Liver (tissue), 8 donors: ENCODE measurements at regions not wholly inside any gene's neighbourhood (a gene's known extent, or its start where the extent isn't known, plus 50 kb on each side); places are given as distances from the start of the nearest gene placed in this dataset.

Source experiments
- DNase-seq: peaks from one replicate; pipeline ENCODE4 v3.0.0-alpha.2; 2017; ENCODE audit warnings: low spot score
- H3K27ac ChIP-seq, 2 donors: one replicate each; pipeline ENCODE4 v1.7.0; 2013; ENCODE audit warnings: inconsistent platforms in 2 of 2, low read length in 2 of 2, control low read depth in 1 of 2, low read depth in 1 of 2, mild to moderate bottlenecking in 1 of 2
- H3K27me3 ChIP-seq, 4 donors: one replicate each; pipeline versions ENCODE4 v1.6.1 to v1.7.0; 2013; ENCODE audit warnings: low read length in 3 of 4, inconsistent platforms in 1 of 4, mild to moderate bottlenecking in 1 of 4, moderate library complexity in 1 of 4; ENCODE audit not compliant: control insufficient read depth in 4 of 4, insufficient read depth in 4 of 4
- H3K36me3 ChIP-seq, 4 donors: one replicate each; pipeline versions ENCODE4 v1.6.1 to v1.7.0; 2013; ENCODE audit warnings: low read length in 3 of 4, mild to moderate bottlenecking in 3 of 4, low read depth in 1 of 4, moderate library complexity in 1 of 4; ENCODE audit not compliant: control insufficient read depth in 4 of 4, insufficient read depth in 3 of 4
- H3K4me1 ChIP-seq, 4 donors: one replicate each; pipeline versions ENCODE4 v1.6.1 to v1.7.0; 2013; ENCODE audit warnings: low read length in 3 of 4, mild to moderate bottlenecking in 3 of 4, moderate library complexity in 1 of 4; ENCODE audit not compliant: control insufficient read depth in 4 of 4, insufficient read depth in 4 of 4
- H3K4me3 ChIP-seq, 3 donors: one replicate each; pipeline versions ENCODE4 v1.6.1 to v1.7.0; 2013; ENCODE audit warnings: low read length in 3 of 3, control low read depth in 1 of 3, low read depth in 1 of 3, mild to moderate bottlenecking in 1 of 3
- H3K9ac ChIP-seq, 2 donors: one replicate each; pipeline ENCODE4 v1.7.0; 2013; ENCODE audit warnings: low read length in 2 of 2, mild to moderate bottlenecking in 2 of 2, moderate library complexity in 2 of 2, control low read depth in 1 of 2, low read depth in 1 of 2
- H3K9me3 ChIP-seq, 4 donors: one replicate each; pipeline versions ENCODE4 v1.6.1 to v1.7.0; 2013; ENCODE audit warnings: low read length in 3 of 4; ENCODE audit not compliant: control insufficient read depth in 4 of 4
- EGR1 ChIP-seq, 2 donors: IDR thresholded peaks; 2 replicates each; pipeline ENCODE4 v1.6.1; 2016 to 2018; ENCODE audit warnings: antibody characterized with exemption in 2 of 2, low read depth in 2 of 2
- FOXA1 ChIP-seq: IDR thresholded peaks from 2 replicates; pipeline ENCODE4 v1.6.1; 2016; ENCODE audit warnings: antibody characterized with exemption
- FOXA2 ChIP-seq: IDR thresholded peaks from 2 replicates; pipeline ENCODE4 v1.6.1; 2016; ENCODE audit warnings: antibody characterized with exemption
- GABPA ChIP-seq, 2 donors: IDR thresholded peaks in 1 of 2; conservative IDR thresholded peaks in 1 of 2; 2 replicates each; pipeline ENCODE4 v1.6.1; 2016; ENCODE audit warnings: antibody characterized with exemption in 2 of 2, mild to moderate bottlenecking in 1 of 2, moderate library complexity in 1 of 2
- HNF4A ChIP-seq, 2 donors: conservative IDR thresholded peaks; 2 replicates each; pipeline ENCODE4 v1.6.1; 2016; ENCODE audit warnings: antibody characterized with exemption in 2 of 2, mild to moderate bottlenecking in 2 of 2
- HNF4G ChIP-seq: IDR thresholded peaks from 2 replicates; pipeline ENCODE4 v1.6.1; 2016; ENCODE audit warnings: antibody characterized with exemption
- JUND ChIP-seq, 2 donors: IDR thresholded peaks; 2 replicates each; pipeline ENCODE4 v1.6.1; 2016; ENCODE audit warnings: antibody characterized with exemption in 2 of 2
- NR2F2 ChIP-seq: IDR thresholded peaks from 2 replicates; pipeline ENCODE4 v1.6.1; 2016; ENCODE audit warnings: antibody characterized with exemption
- RAD21 ChIP-seq, 2 donors: IDR thresholded peaks; 2 replicates each; pipeline ENCODE4 v1.6.1; 2016; ENCODE audit warnings: antibody characterized with exemption in 2 of 2, mild to moderate bottlenecking in 2 of 2
- RXRA ChIP-seq, 2 donors: IDR thresholded peaks; 2 replicates each; pipeline ENCODE4 v1.6.1; 2017 to 2018; ENCODE audit warnings: antibody characterized with exemption in 2 of 2, mild to moderate bottlenecking in 1 of 2
- SP1 ChIP-seq: IDR thresholded peaks from 2 replicates; pipeline ENCODE4 v1.6.1; 2018; ENCODE audit warnings: antibody characterized with exemption, mild to moderate bottlenecking
- TAF1 ChIP-seq: conservative IDR thresholded peaks from 2 replicates; pipeline ENCODE4 v1.6.1; 2016; ENCODE audit warnings: antibody characterized with exemption, mild to moderate bottlenecking
- YY1 ChIP-seq: IDR thresholded peaks from 2 replicates; pipeline ENCODE4 v1.6.1; 2016; ENCODE audit warnings: antibody characterized with exemption, mild to moderate bottlenecking
- WGBS: extraction: QIAGEN DNeasy Blood & Tissue Kit; methylation state at CpG from one replicate; pipeline ENCODE4 v1.1.7; 2013; 5-methylcytosine and 5-hydroxymethylcytosine counted together
- TF ChIP-seq, protein P1 (sequence below): fragments of 150-350 bp; IDR thresholded peaks from 2 replicates; pipeline ENCODE4 v1.5.1; 2017; ENCODE audit warnings: improper control_type of control experiment, low read depth, low read length; ENCODE audit not compliant: missing input control
- TF ChIP-seq, protein P2 (sequence below): IDR thresholded peaks from 2 replicates; pipeline ENCODE4 v1.6.1; 2016; ENCODE audit warnings: antibody characterized with exemption
- TF ChIP-seq, protein P3 (sequence below): IDR thresholded peaks from 2 replicates; pipeline ENCODE4 v1.6.1; 2016; ENCODE audit warnings: antibody characterized with exemption
- TF ChIP-seq, protein P4 (sequence below): IDR thresholded peaks from 2 replicates; pipeline ENCODE4 v1.6.1; 2016; ENCODE audit warnings: antibody characterized with exemption, mild to moderate bottlenecking
- TF ChIP-seq, protein P5 (sequence below): IDR thresholded peaks from 2 replicates; pipeline ENCODE4 v1.6.1; 2016; ENCODE audit warnings: antibody characterized with exemption
- donor health status: healthy.
- donor health status: healthy.
- donor health status: healthy.
- donor health status: healthy.
- donor health status: healthy.

DNA sequence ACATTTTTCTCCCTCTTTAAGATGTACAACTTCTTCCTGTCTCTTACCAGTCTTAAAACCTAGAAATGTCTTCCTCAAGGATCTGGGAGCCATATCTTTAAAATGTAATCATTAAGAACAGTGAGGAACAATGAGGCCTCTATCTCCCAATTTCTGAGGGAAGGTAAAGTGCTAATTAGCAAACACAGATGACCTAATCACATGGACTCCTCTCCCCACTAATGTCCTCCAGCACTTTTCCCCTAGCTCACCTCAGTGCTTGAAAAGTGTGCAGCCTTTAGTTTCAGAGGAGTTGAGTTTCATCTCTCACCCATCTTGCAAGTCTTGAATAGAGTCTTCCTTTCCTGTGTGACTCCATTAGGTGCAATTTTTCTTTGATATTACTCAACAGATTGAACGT, 771.0 kb downstream of the PDCD6IP start (continued):
- TF ChIP-seq, protein P1, sequence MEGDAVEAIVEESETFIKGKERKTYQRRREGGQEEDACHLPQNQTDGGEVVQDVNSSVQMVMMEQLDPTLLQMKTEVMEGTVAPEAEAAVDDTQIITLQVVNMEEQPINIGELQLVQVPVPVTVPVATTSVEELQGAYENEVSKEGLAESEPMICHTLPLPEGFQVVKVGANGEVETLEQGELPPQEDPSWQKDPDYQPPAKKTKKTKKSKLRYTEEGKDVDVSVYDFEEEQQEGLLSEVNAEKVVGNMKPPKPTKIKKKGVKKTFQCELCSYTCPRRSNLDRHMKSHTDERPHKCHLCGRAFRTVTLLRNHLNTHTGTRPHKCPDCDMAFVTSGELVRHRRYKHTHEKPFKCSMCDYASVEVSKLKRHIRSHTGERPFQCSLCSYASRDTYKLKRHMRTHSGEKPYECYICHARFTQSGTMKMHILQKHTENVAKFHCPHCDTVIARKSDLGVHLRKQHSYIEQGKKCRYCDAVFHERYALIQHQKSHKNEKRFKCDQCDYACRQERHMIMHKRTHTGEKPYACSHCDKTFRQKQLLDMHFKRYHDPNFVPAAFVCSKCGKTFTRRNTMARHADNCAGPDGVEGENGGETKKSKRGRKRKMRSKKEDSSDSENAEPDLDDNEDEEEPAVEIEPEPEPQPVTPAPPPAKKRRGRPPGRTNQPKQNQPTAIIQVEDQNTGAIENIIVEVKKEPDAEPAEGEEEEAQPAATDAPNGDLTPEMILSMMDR = no peak
- TF ChIP-seq YY1 = no peak
- TF ChIP-seq, protein P2, sequence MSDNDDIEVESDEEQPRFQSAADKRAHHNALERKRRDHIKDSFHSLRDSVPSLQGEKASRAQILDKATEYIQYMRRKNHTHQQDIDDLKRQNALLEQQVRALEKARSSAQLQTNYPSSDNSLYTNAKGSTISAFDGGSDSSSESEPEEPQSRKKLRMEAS = no peak
- TF ChIP-seq FOXA1 = no peak

DNA sequence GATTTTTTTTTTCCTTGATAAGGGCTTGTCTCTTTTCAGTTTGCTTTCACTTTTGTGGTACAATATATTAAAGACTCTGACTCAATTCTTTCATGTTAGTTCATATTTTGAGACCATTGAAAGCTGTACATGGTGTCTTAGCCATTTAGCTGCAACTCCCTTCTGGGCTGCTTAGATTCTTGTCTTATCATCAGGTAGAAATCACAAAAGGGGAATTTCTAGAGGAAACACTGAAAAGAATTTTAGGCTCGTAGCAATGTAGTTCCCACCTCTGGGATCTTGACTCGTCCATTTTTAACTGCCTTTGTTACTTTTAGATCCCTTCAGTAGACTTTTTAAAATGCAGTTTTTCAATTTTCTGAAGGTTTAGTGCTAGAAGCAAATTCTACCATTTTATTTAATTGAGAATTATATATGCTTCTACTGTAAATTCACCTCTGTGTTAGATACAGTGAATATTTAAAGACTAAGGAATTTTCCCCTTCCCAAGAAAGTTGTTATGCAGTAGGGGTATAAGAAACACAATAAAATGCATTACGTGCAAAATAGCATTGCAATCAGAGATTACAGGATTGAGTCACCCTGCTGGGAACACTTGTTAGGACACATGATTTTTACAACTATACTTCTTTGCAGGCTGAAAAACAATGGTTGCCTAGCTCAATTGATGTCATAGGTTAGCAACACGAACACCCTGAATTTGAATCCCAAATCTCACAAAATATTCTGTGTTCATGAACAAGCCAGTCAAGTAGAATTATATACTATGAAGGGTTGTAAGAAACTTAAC, 772.7 kb downstream of the PDCD6IP start:
- WGBS = 58% methylated on average over 4 of the region's 4 CpGs
- DNase-seq = no peak
- Histone ChIP-seq H3K9me3 (no peaks in the 10 kb centered on the region), H3K4me3 (no peak overlapping the region), H3K36me3 (no peaks in the 10 kb centered on the region), H3K27ac (no peak overlapping the region), H3K27me3 (no peaks in the 10 kb centered on the region), H3K9ac (no peak overlapping the region), H3K4me1 (no peaks in the 10 kb centered on the region)
- TF ChIP-seq GABPA (IDR thresholded peaks at IDR 0.05 in 1 of 2, conservative IDR thresholded peaks at IDR 0.05 in 1 of 2) (no peak), FOXA1 (no peak), JUND (IDR thresholded peaks at IDR 0.05) (no peak), NR2F2 (no peak), SP1 (no peak), HNF4G (no peak), YY1 (no peak), EGR1 (IDR thresholded peaks at IDR 0.05; ENCODE audit: low read depth in 2 of 2) (no peak), HNF4A (conservative IDR thresholded peaks at IDR 0.05) (no peak), RXRA (IDR thresholded peaks at IDR 0.05) (no peak), TAF1 (no peak), FOXA2 (no peak), RAD21 (IDR thresholded peaks at IDR 0.05) (no peak)
- TF ChIP-seq, protein P2 = no peak
- TF ChIP-seq, protein P3, sequence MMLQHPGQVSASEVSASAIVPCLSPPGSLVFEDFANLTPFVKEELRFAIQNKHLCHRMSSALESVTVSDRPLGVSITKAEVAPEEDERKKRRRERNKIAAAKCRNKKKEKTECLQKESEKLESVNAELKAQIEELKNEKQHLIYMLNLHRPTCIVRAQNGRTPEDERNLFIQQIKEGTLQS = no peak
- TF ChIP-seq, protein P4, sequence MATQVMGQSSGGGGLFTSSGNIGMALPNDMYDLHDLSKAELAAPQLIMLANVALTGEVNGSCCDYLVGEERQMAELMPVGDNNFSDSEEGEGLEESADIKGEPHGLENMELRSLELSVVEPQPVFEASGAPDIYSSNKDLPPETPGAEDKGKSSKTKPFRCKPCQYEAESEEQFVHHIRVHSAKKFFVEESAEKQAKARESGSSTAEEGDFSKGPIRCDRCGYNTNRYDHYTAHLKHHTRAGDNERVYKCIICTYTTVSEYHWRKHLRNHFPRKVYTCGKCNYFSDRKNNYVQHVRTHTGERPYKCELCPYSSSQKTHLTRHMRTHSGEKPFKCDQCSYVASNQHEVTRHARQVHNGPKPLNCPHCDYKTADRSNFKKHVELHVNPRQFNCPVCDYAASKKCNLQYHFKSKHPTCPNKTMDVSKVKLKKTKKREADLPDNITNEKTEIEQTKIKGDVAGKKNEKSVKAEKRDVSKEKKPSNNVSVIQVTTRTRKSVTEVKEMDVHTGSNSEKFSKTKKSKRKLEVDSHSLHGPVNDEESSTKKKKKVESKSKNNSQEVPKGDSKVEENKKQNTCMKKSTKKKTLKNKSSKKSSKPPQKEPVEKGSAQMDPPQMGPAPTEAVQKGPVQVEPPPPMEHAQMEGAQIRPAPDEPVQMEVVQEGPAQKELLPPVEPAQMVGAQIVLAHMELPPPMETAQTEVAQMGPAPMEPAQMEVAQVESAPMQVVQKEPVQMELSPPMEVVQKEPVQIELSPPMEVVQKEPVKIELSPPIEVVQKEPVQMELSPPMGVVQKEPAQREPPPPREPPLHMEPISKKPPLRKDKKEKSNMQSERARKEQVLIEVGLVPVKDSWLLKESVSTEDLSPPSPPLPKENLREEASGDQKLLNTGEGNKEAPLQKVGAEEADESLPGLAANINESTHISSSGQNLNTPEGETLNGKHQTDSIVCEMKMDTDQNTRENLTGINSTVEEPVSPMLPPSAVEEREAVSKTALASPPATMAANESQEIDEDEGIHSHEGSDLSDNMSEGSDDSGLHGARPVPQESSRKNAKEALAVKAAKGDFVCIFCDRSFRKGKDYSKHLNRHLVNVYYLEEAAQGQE = no peak
- TF ChIP-seq, protein P5, sequence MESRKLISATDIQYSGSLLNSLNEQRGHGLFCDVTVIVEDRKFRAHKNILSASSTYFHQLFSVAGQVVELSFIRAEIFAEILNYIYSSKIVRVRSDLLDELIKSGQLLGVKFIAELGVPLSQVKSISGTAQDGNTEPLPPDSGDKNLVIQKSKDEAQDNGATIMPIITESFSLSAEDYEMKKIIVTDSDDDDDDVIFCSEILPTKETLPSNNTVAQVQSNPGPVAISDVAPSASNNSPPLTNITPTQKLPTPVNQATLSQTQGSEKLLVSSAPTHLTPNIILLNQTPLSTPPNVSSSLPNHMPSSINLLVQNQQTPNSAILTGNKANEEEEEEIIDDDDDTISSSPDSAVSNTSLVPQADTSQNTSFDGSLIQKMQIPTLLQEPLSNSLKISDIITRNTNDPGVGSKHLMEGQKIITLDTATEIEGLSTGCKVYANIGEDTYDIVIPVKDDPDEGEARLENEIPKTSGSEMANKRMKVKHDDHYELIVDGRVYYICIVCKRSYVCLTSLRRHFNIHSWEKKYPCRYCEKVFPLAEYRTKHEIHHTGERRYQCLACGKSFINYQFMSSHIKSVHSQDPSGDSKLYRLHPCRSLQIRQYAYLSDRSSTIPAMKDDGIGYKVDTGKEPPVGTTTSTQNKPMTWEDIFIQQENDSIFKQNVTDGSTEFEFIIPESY = no peak
- TF ChIP-seq, protein P1 = no peak
